HPDE6-E6E7 (cell line): ENCODE measurements at regions not wholly inside any gene's neighbourhood (a gene's known extent, or its start where the extent isn't known, plus 50 kb on each side); places are given as distances from the start of the nearest gene placed in this dataset.
"Not testable (repeated sequence)": the region's sequence is repeated elsewhere in the genome, so short reads cannot be mapped to it uniquely, and the experiment has no call there.

ENCODE experiments used
- DNase-seq: peaks from one replicate; pipeline ENCODE4 v3.0.0; 2011; ENCODE audit warnings: missing footprints; ENCODE audit errors: extremely low spot score

- no peak for DNase-seq
Measured at GRCh38 chr6:48736501-48737206, 625.7 kb upstream of the PTCHD4 start.

GRCh38 chr6:48735846-48736245 is 624.8 kb upstream of the PTCHD4 start:
- no peak for DNase-seq

- DNase-seq = no peak
Measured at GRCh38 chr6:48733581-48733980, 622.6 kb upstream of the PTCHD4 start.

GRCh38 chr6:48714699-48715098 is 603.7 kb upstream of the PTCHD4 start:
- no peak for DNase-seq

DNA sequence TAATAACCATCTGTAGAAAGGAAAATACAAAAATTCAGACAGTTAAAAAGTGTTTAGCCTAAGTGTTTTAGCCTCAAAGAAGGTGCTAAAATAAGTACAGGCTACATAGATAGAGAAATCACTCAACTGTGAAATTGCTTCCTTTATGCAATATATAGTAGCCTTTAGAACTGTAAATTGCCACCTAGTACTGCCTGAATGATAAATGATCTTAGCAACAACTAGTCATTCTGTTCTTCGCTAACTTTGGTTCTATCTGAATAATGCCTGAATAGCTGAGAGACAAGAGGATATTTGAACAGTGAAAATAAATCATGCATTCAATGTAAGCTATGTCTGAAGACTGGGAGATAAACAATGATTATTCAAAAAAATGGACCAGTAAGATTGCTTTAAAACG is 603.3 kb upstream of the PTCHD4 start:
- DNase-seq = no peak

DNA sequence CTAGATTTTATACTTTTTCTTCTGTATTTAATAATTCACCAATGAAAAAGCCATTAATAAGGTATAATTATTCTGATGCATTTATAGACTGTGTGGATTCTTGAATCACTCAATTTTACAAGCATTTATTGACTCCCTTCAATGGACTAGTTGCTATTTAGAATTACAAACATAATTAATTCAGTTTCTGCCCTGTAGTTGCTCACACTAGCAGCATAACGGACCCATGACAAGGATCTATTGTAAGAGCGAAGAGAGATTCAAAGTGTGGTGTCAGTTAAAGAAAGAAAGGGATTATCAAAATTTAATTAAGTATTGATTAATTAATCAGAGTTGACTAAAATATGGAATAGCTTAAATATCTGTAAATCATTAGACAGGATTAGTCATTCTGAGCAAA is 602.6 kb upstream of the PTCHD4 start:
- no peak for DNase-seq

- DNase-seq = no peak
Measured at GRCh38 chr6:48706310-48706709, 595.3 kb upstream of the PTCHD4 start.

DNA sequence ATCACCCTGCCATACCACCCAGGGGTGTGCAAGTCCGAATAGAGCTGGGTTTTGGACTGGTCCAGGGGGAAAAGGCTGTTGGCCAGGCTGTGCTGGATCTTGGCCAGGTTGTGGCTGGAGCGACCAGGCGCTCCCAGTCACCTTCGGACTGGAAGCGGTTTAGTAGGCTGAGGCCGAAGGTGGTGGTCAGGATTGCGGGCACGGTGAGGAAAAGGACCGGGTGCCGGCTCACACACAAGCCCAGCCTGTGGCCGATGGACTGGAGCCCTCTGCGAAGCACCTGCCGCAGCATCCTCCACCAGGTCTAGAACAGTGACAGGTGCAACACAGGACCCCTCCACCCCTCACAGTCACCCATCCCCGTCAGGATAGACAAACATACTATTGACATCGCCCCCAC is 590.6 kb upstream of the PTCHD4 start:
- DNase-seq = no peak

DNA sequence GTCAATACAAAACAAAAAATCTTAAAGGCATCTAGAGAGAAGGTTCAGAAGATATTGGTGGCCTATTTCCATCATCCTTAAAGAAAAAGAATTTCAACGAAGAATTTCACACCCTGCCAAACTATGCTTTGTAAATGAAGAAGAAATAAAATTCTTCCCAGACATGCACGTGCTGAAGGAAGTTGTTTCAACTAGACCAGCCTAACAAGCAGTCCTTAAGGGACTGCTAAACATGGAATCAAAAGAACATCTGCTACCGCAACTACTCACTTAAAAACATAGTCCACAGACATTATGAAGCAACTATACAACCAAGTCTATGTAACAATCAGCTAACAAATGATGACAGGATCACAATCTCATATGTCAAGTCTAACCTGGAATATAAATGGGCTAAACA is 584.9 kb upstream of the PTCHD4 start:
- DNase-seq = no peak

GRCh38 chr6:48691420-48691819 is 580.4 kb upstream of the PTCHD4 start:
- no peak for DNase-seq

- DNase-seq = no peak
Measured at GRCh38 chr6:48689498-48689897, 578.5 kb upstream of the PTCHD4 start.

DNA sequence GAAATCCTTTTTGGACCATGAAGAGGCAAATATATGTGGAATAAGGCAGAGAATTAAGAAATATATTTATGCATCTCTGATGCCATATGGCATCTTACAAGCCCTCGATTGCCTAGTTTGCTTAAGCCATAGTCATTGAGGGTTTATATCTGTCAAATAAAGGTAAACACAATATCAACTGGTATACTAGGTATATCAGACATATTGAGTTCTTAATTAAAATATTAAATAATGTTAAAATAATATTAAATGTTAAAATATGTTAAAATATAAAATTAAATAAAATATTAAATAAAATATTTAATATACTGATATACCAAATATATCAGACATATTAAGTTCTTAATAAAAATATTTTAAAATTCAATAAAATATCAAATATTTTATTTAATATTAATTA is 567.4 kb upstream of the PTCHD4 start:
- DNase-seq = no peak

DNA sequence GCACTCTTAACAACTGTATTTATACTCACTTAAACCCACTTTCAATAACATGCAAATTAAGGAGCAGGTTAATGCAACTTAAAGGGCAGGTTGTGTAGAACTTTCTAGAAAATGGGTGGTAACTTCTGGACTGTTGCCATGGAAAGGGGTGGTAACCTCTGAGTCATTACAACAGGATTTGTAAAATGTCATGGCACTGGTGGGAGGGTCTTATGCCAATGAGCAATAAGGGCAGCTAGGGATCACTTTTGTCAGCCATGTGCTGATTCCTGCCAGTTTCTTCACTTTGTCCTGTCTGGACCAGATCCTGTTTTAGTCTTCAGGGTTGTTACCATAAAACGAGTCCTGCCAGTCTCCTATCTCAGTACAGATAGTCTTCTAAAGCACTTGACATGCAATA is 560.5 kb upstream of the PTCHD4 start:
- DNase-seq = no peak

DNA sequence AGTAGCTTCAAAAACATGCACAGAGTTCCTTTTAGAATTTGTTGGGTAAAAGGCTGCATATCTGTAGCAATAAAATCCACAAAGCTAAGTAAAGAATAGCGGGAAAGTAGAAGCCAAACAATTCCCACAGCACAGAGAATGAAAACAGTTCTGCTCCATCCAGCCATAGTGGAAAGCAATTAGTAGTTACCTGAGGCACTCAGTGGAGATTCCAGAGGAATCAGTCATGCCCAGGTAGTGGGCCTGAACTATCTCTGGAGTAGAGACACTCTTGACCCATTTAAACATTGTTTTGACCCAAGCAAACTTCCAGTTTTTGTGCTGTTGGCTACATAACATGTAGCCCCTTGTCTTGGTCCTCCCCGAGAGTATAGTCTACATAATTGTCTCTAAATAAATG is 559.5 kb upstream of the PTCHD4 start:
- DNase-seq = no peak

- no peak for DNase-seq
Measured at GRCh38 chr6:48667797-48668196, 556.8 kb upstream of the PTCHD4 start.

- no peak for DNase-seq
Measured at GRCh38 chr6:48664826-48665225, 553.8 kb upstream of the PTCHD4 start.

- DNase-seq = no peak
Measured at GRCh38 chr6:48658915-48659314, 547.9 kb upstream of the PTCHD4 start.

DNA sequence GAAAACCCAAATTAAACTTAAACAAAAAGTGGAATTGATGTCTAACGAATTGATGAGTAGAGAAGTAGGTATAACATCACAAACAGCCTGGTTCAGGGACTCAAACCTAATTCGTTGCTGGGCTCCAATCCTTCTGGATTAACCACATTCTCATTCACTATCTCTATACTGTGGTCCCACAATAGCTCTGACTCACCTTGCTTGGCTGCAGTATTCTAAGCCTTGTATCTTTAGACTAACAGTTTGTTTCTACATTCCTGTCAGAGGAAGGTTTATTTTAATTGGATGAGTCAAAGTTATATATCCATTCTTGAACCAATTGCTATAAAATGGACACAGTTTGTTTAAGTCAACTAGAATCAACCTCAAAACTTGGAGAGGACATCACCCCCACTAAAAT is 530.5 kb upstream of the PTCHD4 start:
- DNase-seq = no peak

- DNase-seq = not testable (repeated sequence)
Measured at GRCh38 chr6:48638796-48639195, 527.8 kb upstream of the PTCHD4 start.

DNA sequence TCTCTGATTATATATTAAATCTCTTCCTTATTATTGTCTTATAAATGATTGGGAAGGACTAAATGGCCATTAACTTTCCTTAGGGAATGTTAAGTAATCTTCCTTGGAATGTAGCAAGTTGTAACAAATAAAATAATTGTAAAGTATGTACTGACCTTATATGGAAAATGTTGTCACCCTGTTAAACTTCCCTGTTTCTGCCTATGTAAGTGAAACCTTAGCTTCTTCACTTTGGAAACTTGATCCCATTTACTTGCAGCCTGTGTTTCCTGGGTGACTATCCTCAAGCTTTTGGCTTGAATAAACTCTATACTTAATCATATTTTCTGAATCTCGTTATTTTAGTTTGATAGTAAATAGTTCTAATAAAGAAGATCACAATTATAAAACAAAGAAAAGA is 519.5 kb upstream of the PTCHD4 start:
- no peak for DNase-seq

GRCh38 chr6:48628316-48628715 is 517.3 kb upstream of the PTCHD4 start:
- DNase-seq = no peak

- DNase-seq = no peak
Measured at GRCh38 chr6:48626421-48626820, 515.4 kb upstream of the PTCHD4 start.

DNA sequence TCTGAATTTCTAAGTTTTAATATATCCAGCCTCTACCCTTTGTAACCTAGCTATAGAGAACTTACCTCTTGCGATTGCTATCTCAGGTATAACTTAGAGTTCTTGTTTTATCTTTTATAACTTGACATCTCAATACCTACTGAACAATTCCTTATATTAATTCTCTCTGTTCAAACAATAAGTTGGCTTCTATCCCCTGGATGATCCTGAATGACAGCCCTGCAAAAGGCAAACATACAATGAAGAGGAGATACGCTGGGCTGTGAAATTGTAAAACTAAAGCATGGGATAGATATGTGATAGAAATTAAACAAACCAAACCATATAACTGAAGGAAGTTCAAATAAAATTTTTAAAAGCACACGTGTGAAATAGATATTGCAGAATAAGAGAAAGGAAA is 513.6 kb upstream of the PTCHD4 start:
- DNase-seq = no peak

GRCh38 chr6:48619771-48620170 is 508.8 kb upstream of the PTCHD4 start:
- DNase-seq = no peak
